Nephron progenitor cell (in vitro differentiated cells): ENCODE measurements at regions not wholly inside any gene's neighbourhood (a gene's known extent, or its start where the extent isn't known, plus 50 kb on each side); places are given as distances from the start of the nearest gene placed in this dataset.

ENCODE experiments used
- DNase-seq: peaks from one replicate; pipeline ENCODE4 v3.0.0; 2021
- H3K27ac Mint-ChIP-seq: 2 replicates; pipeline ENCODE4 v1.8.0; 2021; ENCODE audit warnings: mild to moderate bottlenecking, moderate library complexity, mixed read lengths
- H3K27me3 Mint-ChIP-seq: 2 replicates; pipeline ENCODE4 v1.8.0; 2021; ENCODE audit warnings: mild to moderate bottlenecking, low read depth, mixed read lengths; ENCODE audit not compliant: poor library complexity
- H3K36me3 Mint-ChIP-seq: 2 replicates; pipeline ENCODE4 v1.8.0; 2021; ENCODE audit warnings: low read depth, mixed read lengths
- H3K4me1 Mint-ChIP-seq: 2 replicates; pipeline ENCODE4 v1.8.0; 2021; ENCODE audit warnings: mixed read lengths
- H3K4me3 Mint-ChIP-seq: 2 replicates; pipeline ENCODE4 v1.8.0; 2021; ENCODE audit warnings: mild to moderate bottlenecking, moderate library complexity, mixed read lengths
- H3K9me3 Mint-ChIP-seq: 2 replicates; pipeline ENCODE4 v1.8.0; 2021; ENCODE audit warnings: mild to moderate bottlenecking, moderate library complexity, mixed read lengths
- TF ChIP-seq, protein P1 (sequence below): fragments of 200-600 bp; sonication (generic); IDR thresholded peaks from 2 replicates; pipeline ENCODE4 v1.5.0; 2021; ENCODE audit warnings: antibody characterized with exemption

DNA sequence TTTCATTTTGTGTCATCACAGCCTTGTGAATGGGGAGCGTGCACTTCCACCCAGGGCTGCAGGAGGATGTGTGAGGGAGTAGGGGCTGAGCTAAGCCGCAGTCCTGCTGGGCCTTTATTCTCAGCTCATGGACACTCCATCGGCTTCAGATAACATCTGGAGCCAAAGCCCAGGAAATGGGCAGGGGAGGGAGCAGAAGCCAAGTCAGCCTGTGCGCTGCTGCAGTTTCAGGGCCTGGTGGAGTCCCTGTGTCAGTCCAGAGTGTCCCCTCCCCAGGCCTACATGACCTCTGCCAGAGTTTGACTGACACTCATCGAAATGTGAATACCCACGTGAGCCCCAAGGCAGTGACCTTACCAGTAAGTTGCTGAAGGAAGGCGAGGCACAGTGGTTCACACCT lies 242.2 kb downstream of the LOXHD1 start:
- no peak for DNase-seq
- Mint-ChIP-seq H3K36me3 (peaks cover 25% of the 10 kb centered on the region), H3K9me3 (no peaks in the 10 kb centered on the region), H3K4me1 (peaks cover 76% of the 10 kb centered on the region), H3K4me3 (no peak overlapping the region), H3K27ac (no peak overlapping the region), H3K27me3 (no peaks in the 10 kb centered on the region)
- TF ChIP-seq, protein P1, sequence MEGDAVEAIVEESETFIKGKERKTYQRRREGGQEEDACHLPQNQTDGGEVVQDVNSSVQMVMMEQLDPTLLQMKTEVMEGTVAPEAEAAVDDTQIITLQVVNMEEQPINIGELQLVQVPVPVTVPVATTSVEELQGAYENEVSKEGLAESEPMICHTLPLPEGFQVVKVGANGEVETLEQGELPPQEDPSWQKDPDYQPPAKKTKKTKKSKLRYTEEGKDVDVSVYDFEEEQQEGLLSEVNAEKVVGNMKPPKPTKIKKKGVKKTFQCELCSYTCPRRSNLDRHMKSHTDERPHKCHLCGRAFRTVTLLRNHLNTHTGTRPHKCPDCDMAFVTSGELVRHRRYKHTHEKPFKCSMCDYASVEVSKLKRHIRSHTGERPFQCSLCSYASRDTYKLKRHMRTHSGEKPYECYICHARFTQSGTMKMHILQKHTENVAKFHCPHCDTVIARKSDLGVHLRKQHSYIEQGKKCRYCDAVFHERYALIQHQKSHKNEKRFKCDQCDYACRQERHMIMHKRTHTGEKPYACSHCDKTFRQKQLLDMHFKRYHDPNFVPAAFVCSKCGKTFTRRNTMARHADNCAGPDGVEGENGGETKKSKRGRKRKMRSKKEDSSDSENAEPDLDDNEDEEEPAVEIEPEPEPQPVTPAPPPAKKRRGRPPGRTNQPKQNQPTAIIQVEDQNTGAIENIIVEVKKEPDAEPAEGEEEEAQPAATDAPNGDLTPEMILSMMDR = no peak

DNA sequence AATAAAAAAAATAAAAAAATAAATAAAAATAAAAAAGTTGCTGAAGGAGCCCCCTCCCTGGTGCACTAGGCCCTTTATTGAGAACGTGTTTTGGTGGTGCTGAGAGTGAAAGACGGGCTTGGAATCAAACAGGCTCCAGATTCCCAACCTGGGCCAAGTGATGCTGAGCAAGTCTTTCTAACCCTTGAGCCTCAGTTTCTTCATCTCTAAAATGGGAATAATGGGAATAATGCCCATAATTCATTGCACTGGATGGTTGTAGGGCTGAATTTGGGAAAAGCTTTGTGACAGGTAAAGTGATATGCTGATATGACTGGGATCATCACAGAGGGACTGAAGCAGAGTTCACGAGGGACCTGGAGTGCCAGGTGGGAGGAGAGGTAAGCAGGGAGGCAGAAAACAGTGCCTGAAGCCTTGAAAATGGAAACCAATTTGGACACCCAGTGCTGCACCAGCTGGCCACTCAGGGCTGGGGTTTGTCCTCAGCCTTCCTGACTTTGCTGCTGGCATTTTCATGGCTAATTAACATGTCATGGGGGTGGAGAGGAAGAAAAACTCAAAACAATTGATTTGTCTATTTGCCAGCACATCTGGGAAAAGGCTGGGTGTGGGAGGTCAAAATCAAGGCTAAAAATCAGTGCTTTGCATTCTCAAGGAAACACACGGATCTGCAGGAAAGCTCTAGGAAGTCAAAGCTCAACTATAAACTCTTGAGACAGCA lies 241.3 kb downstream of the LOXHD1 start:
- TF ChIP-seq, protein P1 = no peak
- no peaks in the 10 kb centered on the region for H3K9me3 Mint-ChIP-seq
- peaks cover 29% of the 10 kb centered on the region for H3K36me3 Mint-ChIP-seq
- no peak overlapping the region for H3K27ac Mint-ChIP-seq
- no peak overlapping the region for H3K4me3 Mint-ChIP-seq
- DNase-seq = no peak
- H3K4me1 Mint-ChIP-seq = peaks cover 72% of the 10 kb centered on the region
- no peaks in the 10 kb centered on the region for H3K27me3 Mint-ChIP-seq

DNA sequence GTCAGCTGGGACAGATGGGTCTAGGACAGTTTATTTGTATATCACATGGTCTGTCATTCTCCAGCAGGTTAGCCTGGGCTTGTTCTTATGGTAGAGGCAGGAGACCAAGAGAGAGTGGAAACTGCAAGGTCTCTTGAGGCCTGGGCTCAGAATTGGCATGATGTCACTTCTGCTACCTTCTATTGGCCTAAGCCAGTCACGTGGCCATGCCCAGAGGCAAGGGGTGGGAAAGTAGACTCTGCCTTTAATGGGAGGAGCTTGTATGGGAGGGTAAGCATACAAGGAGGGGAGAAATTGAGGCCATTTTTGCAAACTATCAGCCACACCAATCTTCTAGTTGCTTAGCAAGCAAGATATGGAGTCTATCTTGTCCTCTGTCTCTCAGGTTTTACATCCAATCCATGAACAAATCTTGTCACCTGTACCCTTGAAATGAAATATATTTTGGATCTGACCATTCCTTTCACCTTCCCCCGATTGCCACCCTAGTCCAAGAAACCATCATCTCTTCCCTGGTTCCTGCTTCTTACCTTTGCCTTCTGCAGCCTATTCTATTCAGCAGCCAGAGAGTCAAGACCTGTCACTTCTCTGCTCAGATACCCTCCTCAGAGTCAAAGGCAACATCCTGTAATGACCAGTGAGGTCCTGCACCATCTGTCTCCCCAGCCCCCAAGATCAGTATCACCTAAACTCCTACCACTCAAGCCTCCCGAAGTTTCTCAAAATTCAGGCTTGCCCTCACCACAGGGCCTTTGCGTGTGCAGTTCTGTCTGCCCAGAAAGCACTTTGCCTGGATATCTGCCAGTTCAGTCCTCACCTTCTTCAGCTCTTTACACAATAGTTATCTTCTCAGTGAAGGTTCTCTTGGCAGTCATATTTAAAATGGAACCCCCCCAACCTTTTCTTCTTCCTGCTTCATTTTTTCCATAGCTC lies 240.0 kb downstream of the LOXHD1 start:
- no peaks in the 10 kb centered on the region for H3K27me3 Mint-ChIP-seq
- DNase-seq = no peak
- peaks cover 35% of the 10 kb centered on the region for H3K36me3 Mint-ChIP-seq
- peaks cover 71% of the 10 kb centered on the region for H3K4me1 Mint-ChIP-seq
- TF ChIP-seq, protein P1 = no peak
- no peaks in the 10 kb centered on the region for H3K9me3 Mint-ChIP-seq
- H3K27ac Mint-ChIP-seq = no peak overlapping the region
- H3K4me3 Mint-ChIP-seq = no peak overlapping the region

DNA sequence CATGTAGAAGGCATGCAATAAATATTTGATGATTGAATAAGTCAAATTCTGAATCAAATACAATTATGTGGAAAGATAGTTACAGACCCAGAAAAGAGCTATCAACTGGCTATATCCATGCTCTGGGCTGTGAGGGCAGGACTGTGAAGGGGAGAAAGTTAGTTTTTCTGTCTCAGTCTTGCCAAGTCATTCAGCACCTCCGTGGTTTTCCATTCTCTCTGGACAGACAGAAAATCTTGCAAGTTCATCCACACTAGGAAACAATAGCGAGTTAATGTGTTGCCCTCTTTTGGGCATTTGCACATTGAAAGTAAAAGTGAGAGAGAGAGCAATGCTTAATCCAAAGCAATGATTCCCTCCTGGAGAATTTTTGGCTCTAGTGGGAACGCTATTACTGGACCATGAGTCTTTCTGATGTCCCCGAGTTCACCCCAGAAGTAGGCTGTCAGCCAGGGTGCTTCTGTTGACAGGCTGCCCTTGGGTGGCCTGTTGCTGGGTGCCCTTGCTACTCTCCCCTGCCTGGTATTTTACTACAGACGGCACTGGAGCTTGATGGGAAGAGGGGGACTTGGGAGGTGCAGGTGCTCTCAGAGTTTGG lies 238.3 kb downstream of the LOXHD1 start:
- peak overlapping the region; percentile 30 for H3K4me3 Mint-ChIP-seq
- no peaks in the 10 kb centered on the region for H3K9me3 Mint-ChIP-seq
- peaks cover 35% of the 10 kb centered on the region for H3K36me3 Mint-ChIP-seq
- no peaks in the 10 kb centered on the region for H3K27me3 Mint-ChIP-seq
- H3K4me1 Mint-ChIP-seq = peaks cover 73% of the 10 kb centered on the region
- peak overlapping the region; percentile 90 for H3K27ac Mint-ChIP-seq
- DNase-seq = no peak
- TF ChIP-seq, protein P1 = no peak

DNA sequence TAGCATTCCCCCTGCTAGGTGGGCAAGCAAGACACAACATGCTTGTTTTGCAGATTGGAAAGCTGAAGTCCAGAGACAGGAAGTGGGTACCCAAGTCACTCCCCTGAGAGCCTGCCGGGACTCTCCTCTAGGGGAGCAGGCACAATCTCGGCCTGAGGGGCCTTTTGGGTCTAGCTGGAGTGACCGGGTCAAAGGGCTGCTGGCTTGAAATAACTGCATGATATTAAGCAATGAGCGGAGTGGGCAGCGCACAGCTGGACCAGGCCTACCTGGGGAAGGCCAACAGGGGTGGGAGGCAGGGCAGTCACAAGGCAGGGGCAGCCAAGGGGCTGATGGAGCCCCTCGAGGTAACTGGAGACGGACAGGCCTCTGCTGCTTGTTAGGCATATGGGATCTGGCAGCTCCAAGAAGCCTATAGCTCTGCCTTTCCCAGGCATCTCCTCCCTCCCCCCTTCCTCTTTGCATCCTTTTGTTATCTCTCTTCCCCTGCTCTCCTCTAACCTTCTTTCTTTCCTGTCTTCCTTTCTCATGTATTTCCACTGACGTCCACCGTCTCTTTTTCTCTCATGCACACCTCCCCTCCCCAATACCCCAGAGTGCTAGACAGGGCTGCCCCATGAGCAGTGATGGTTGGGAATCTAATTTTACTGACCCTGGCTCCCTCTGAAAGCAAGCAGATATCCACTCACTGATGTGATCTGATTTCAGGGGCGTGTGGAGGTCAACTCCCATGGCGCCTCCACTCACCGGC lies 237.5 kb downstream of the LOXHD1 start:
- peaks cover 73% of the 10 kb centered on the region for H3K4me1 Mint-ChIP-seq
- TF ChIP-seq, protein P1 = no peak
- no peak for DNase-seq
- H3K27ac Mint-ChIP-seq = peak overlapping the region; percentile 90
- no peaks in the 10 kb centered on the region for H3K9me3 Mint-ChIP-seq
- H3K27me3 Mint-ChIP-seq = no peaks in the 10 kb centered on the region
- peaks cover 32% of the 10 kb centered on the region for H3K36me3 Mint-ChIP-seq
- H3K4me3 Mint-ChIP-seq = peak overlapping the region; percentile 18
